ENCODE measurements at regions not wholly inside any gene's neighbourhood (a gene's known extent, or its start where the extent isn't known, plus 50 kb on each side); places are given as distances from the start of the nearest gene placed in this dataset.

- no peak for ATAC-seq
- WGBS, 3 donors, result 90 to 93% (median 91%) methylated on average over 4 of the region's 4 CpGs
- Histone ChIP-seq H3K36me3 (ENCODE audit: insufficient read depth in 1 of 2, low read depth in 1 of 2) (no peaks in the 10 kb centered on the region), H3K27me3 (ENCODE audit: insufficient read depth in 3 of 3, low read length in 2 of 3) (no peaks in the 10 kb centered on the region), H3K9me3 (no peaks in the 10 kb centered on the region), H3K4me3 (no peak overlapping the region), H3K27ac (no peak overlapping the region), H3K4me1 (no peaks in the 10 kb centered on the region)
- no peak for DNase-seq
- intact Hi-C loops (cut with DNase I), result no loop called here
- no peak for TF ChIP-seq CTCF (IDR thresholded peaks at IDR 0.05)
Observed at GRCh38 chr10:2262878-2263277, 525.6 kb upstream of the ADARB2 start.

GRCh38 chr10:2262333-2262732 lies 525.0 kb upstream of the ADARB2 start:
- WGBS, 3 donors, result 70 to 75% (median 72%) methylated on average over 2 of the region's 2 CpGs
- intact Hi-C loops (cut with DNase I), result no loop called here
- Histone ChIP-seq H3K4me3 (no peak overlapping the region), H3K27ac (no peak overlapping the region), H3K4me1 (no peaks in the 10 kb centered on the region), H3K9me3 (no peaks in the 10 kb centered on the region), H3K27me3 (ENCODE audit: insufficient read depth in 3 of 3, low read length in 2 of 3) (no peaks in the 10 kb centered on the region), H3K36me3 (ENCODE audit: insufficient read depth in 1 of 2, low read depth in 1 of 2) (no peaks in the 10 kb centered on the region)
- ATAC-seq (no peak), DNase-seq (no peak)
- no peak for TF ChIP-seq CTCF (IDR thresholded peaks at IDR 0.05)

- no peaks in the 10 kb centered on the region for H3K27me3 ChIP-seq (ENCODE audit: insufficient read depth in 3 of 3, low read length in 2 of 3)
- no peaks in the 10 kb centered on the region for H3K4me1 ChIP-seq
- H3K4me3 ChIP-seq, result no peak overlapping the region
- DNase-seq (no peak), ATAC-seq (no peak)
- no peaks in the 10 kb centered on the region for H3K36me3 ChIP-seq (ENCODE audit: insufficient read depth in 1 of 2, low read depth in 1 of 2)
- no peak overlapping the region for H3K27ac ChIP-seq
- WGBS, 3 donors, result 75 to 84% (median 83%) methylated on average over 7 of the region's 7 CpGs
- intact Hi-C loops (cut with DNase I), result no loop called here
- H3K9me3 ChIP-seq, result no peaks in the 10 kb centered on the region
- TF ChIP-seq CTCF (IDR thresholded peaks at IDR 0.05), result no peak
Observed at GRCh38 chr10:2256241-2256640, 518.9 kb upstream of the ADARB2 start.

- WGBS, 3 donors, result 33 to 37% (median 34%) methylated on average over 6 of the region's 6 CpGs
- H3K27me3 ChIP-seq (ENCODE audit: insufficient read depth in 3 of 3, low read length in 2 of 3), result no peaks in the 10 kb centered on the region
- DNase-seq (no peak), ATAC-seq (no peak)
- H3K4me1 ChIP-seq, result no peaks in the 10 kb centered on the region
- no peaks in the 10 kb centered on the region for H3K36me3 ChIP-seq (ENCODE audit: insufficient read depth in 1 of 2, low read depth in 1 of 2)
- no peak overlapping the region for H3K27ac ChIP-seq
- H3K4me3 ChIP-seq, result no peak overlapping the region
- intact Hi-C loops (cut with DNase I), result no loop called here
- no peak for TF ChIP-seq CTCF (IDR thresholded peaks at IDR 0.05)
- no peaks in the 10 kb centered on the region for H3K9me3 ChIP-seq
Observed at GRCh38 chr10:2252096-2252495, 514.8 kb upstream of the ADARB2 start.

GRCh38 chr10:2251631-2252030 lies 514.3 kb upstream of the ADARB2 start:
- WGBS, 3 donors, result 15 to 24% (median 20%) methylated on average over 8 of the region's 8 CpGs
- H3K4me1 ChIP-seq, result no peaks in the 10 kb centered on the region

More at GRCh38 chr10:2251631-2252030, 514.3 kb upstream of the ADARB2 start:
- no peak for DNase-seq
- Histone ChIP-seq H3K27ac (no peak overlapping the region), H3K4me3 (no peak overlapping the region), H3K36me3 (ENCODE audit: insufficient read depth in 1 of 2, low read depth in 1 of 2) (no peaks in the 10 kb centered on the region), H3K27me3 (ENCODE audit: insufficient read depth in 3 of 3, low read length in 2 of 3) (no peaks in the 10 kb centered on the region), H3K9me3 (no peaks in the 10 kb centered on the region)
- ATAC-seq, result no peak
- no peak for TF ChIP-seq CTCF (IDR thresholded peaks at IDR 0.05)
- intact Hi-C loops (cut with DNase I), result no loop called here
